ENCODE measurements at regions not wholly inside any gene's neighbourhood (a gene's known extent, or its start where the extent isn't known, plus 50 kb on each side); places are given as distances from the start of the nearest gene placed in this dataset.
"Not testable (repeated sequence)": the region's sequence is repeated elsewhere in the genome, so short reads cannot be mapped to it uniquely, and the experiment has no call there.

DNA sequence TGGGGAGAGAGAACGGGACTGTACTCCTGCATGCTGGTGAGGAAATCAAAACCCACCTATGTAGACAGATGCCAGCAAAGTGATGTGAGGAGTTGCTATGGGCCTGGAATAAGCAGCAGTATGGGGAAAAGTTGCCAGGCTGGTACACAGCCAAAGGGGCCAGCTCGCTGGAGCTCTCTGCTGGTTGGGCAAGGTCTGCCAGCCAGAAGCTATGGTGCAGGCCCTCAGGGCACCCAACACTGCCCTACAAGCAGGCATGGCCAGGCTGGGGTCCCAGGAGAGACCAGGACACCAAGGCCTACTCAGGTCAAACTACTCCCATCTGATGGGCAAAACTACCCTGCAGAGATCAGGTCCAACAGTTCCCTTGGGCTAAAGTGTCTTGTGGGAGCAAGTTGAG lies 916.6 kb downstream of the IPMK start:
- no peak for DNase-seq (ENCODE audit: low read depth in 2 of 3, low spot score in 1 of 3)

DNA sequence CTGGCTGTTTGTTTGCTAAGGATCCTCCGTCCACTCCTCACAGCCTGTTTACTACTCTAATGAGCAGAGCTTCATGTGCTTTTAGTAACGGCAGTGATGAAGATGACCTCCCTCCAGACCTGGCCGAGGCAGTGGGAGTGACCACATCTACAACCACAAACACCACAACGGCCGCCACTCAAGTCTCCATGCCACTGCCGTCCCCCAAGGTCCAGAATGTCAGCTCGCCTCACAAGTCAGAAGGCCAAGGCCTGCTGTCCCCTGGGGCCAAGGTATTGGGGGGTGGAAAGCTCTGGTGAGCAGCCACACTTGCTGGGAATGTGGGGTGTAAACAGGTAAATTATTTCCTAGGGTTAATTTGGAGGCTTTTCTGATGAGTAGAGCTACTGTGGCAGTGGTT lies 926.4 kb downstream of the IPMK start:
- DNase-seq (ENCODE audit: low read depth in 2 of 3, low spot score in 1 of 3), result no peak

DNA sequence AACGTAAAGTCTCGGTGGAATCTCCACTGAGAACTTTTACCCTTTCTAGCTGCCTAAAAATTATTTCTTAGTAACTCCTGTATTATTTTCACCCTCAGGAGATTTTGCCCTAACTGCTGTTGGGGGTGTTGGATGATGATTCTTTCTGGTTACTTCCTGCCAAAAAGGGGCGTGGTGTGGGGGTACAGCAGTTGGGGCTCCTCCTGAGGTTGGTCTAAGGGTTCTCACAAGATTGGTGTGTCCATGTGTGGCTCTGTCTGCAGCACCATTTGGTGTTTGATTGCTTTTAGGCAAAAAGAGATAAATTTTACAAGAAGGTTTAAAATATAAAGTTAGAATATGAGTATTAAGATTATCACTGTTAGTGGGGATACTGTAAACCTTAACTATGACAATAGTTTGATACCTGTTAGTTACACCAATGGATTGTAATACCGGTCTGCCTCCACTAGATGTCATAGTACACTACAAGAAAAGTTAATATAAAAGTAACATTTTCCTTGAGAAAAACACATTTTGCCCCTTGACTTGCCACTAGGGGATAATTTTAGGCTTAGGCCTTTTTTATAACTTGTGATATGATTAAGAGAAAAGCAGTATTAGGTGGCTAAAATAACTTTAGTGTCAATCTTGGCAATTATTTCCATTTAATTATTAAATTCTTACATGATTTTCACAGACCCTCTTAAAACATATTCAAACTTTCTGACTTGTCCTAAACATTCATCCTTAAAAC lies 928.7 kb downstream of the IPMK start:
- peak in 1 of 3 donors; percentile 13 for DNase-seq (ENCODE audit: low read depth in 2 of 3, low spot score in 1 of 3)

DNA sequence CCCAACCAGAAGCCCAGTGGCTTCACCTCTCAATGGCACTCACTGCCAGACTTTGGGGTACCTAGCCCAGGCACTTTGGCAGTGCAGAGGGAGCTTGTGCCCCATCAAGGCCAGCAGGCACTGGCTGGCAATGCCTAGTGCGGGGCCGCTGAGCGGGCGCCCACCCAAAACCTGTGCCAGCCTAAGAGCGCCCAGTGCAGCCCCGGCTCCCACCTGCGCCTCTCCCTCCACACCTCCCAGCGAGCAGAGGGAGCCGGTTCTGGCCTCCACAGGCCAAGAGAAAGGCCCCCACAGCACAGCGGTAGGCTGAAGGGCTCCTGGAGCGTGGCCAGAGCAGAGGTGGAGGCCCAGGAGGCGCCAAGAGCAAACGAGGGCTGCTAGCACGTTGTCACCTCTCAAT lies 930.8 kb downstream of the IPMK start:
- DNase-seq (ENCODE audit: low read depth in 2 of 3, low spot score in 1 of 3), result no peak

DNA sequence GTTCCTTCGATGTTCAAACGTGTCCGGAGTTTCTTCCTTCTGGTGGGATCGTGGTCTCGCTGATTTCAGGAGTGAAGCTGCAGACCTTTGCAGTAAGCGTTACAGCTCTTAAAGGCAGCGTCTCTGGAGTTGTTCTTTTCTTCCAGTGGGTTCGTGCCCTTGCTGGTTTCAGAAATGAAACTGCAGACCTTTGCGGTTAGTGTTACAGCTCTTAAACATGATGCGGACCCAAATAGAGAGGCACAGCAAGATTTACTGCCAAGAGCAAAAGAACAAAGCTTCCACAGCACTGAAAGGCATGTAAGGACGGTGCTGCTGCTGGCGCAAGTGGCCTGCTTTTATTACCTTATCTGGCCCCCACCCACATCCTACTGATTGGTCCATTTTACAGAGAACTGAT lies 931.4 kb downstream of the IPMK start:
- DNase-seq (ENCODE audit: low read depth in 2 of 3, low spot score in 1 of 3), result no peak

DNA sequence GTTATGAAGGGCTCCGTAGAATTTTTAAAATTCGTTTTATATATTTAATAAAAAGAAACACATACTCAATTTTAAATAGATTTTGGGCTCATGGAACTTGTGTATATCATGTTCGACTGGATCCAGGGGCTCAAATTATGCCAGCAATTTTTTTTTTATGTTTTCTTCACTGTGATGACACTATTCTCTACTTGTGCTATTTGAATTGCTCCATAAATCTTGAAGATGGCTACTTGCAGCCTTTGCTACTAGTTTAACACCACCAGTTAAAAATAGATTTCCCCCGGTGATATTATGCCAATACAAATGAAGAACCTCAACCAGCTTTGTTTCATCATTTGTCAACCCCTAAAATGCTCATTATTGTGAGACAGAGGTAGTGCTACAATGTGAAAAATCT lies 933.2 kb downstream of the IPMK start:
- no peak for DNase-seq (ENCODE audit: low read depth in 2 of 3, low spot score in 1 of 3)

DNA sequence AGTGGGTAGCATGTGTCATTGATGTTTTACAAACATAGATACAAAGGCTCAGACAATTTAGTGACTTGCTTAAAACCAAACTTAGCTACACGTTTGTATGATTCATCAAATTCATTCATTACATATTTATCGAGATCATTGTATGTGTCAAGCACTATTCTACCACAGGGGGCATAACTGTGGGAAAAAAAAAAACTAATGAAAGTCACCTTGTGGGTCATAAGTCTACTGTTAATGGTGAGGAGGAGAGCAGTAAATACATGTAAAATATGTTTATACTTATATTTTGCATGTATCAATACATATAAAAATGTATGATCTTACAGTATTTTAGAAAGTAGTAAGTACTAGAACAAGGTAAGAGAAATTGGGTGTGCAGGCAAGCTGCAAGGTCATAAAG lies 933.8 kb downstream of the IPMK start:
- no peak for DNase-seq (ENCODE audit: low read depth in 2 of 3, low spot score in 1 of 3)

DNA sequence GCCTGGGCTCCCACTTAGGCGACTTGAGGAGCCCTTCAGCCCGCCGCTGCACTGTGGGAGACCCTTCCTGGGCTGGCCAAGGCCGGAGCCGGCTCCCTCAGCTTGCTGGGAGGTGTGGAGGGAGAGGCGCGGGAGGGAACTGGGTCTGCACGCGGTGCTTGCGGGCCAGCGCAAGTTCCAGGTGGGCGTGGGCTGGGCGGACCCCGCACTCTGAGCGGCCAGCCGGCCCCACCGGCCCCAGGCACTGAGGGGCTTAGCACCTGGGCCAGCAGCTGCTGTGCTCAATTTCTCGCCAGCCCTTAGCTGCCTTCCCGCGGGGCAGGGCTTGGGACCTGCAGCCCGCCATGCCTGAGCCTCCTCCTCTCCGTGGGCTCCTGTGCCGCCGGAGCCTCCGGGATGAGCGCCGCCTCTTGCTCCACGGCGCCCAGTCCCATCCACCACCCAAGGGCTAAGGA lies 946.3 kb downstream of the IPMK start:
- not testable (repeated sequence) for DNase-seq (ENCODE audit: low read depth in 2 of 3, low spot score in 1 of 3)

DNA sequence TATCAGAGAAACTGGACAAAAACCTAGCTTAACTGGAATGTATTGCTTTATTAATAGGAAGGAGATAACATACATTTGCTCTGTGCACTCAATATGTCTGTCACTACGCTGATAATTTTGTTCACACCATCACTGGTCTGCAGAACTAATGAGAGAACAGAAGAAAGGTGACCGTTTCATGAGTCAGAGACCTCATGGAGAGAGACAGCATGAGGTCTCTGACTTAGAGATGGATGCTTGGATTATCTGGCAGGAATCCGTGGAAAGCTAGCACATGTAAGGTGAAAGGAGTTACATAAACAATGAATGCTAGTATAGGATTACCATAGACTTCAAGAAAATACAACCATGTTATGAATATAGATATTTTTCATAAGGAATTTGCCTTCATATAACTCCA lies 947.3 kb downstream of the IPMK start:
- no peak for DNase-seq (ENCODE audit: low read depth in 2 of 3, low spot score in 1 of 3)

DNA sequence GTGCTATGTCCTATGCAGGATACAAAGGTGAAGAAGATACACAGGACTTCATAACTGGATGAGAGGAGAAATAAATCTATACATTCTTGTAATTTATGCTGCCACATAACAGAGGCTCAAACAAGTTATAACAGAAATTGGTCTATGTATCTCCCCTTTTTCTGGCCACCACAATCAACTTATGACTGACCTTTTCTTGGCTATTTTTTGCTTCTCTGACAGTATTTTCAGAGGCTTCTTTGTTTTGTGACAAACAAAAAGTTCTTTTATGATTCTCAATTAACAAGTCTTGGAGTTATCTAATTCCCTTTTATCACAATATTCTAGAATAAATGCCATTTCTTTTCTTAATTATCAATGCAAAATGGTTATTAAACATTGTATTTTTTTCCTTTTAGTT lies 953.0 kb upstream of the ZWINT start:
- DNase-seq (ENCODE audit: low read depth in 2 of 3, low spot score in 1 of 3), result no peak

DNA sequence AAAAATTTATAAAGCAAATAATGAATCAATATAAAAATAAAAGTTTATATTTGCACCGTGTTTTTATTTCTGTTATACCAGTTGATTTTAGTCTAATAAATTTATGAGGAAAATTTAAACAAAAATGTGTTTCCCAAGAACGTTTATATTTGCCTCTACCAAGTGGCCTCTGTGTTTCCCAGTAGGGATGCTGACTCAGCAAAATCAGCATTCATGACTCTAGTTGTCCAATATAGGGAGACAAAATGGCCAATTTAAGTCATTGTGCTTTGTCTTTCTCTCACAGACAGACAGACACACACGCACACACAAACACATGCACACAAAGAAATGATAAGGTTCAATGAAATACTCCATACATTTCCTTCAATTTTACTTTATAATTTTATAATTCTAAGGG lies 942.5 kb upstream of the ZWINT start:
- no peak for DNase-seq (ENCODE audit: low read depth in 2 of 3, low spot score in 1 of 3)

DNA sequence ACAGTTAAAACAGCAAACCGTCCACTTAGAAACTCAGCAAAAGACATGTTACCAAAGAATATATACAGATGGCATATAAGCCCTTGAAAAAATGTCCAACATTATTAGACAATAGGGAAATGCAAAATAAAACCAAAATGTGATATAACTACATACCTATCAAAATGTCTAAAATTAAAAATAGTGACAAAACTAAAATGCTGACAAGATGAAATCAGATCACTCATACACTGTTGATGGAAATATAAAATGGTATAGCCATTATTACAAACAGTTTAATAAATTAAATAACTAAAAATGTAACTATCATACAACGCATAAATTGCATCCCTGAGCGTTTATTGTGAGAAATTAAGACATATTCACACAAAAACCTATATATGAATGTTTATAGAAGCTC lies 939.7 kb upstream of the ZWINT start:
- DNase-seq (ENCODE audit: low read depth in 2 of 3, low spot score in 1 of 3), result no peak

DNA sequence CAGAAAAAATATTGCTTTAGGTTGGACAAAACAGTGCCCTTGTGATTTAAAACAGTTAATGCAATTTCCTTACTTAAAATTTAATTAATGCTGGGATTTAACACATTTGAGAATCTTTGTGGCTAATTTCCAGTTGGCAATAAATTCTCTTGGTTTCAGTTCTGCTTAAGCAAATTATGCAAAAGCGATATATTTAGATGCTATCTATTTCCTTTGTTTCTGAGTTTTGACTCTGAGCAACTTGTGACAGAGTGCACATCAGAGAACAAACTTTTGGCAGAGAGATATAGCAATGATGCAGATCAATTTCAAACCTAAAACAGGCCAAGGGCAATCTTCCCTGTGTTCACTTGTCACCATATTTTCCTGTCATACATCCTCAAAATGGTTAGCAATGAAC lies 933.6 kb upstream of the ZWINT start:
- DNase-seq (ENCODE audit: low read depth in 2 of 3, low spot score in 1 of 3), result no peak

DNA sequence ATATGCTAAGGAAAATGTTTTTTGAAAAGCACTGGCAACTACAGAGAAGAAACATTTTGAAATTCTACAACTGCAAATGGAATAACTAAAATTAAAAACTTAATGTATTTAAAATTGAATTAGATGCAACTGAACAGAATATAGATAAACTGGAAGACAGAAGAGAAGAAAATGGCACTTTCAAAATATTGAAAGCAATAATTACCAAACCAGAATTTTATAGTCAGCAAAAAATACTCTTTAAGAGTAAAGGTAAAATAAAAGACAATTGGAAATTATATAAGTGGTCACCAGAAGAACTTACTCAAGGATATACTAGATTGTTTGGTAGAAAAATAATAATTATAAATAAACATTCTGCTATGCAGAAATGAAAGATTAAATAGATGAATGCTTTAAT lies 927.7 kb upstream of the ZWINT start:
- DNase-seq (ENCODE audit: low read depth in 2 of 3, low spot score in 1 of 3), result no peak

DNA sequence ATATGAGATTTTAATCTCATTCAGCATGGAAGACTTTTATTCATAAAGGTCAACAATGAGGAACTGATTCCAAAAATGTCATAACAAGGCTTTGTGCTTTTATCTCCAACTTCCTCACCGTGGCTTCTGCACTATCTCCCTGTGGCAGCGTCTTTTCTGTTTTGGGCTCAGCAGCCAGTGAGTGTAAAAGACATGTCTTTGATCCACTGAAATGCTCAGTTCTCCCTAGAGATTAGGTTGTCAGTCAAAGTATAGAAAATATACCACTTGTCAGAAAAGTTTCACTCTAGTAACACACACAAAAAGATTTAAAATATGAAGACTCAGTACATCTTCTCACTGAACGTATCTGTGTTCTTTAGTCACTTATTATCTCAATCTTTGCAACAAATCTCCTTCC lies 901.8 kb upstream of the ZWINT start:
- DNase-seq (ENCODE audit: low read depth in 2 of 3, low spot score in 1 of 3), result no peak

DNA sequence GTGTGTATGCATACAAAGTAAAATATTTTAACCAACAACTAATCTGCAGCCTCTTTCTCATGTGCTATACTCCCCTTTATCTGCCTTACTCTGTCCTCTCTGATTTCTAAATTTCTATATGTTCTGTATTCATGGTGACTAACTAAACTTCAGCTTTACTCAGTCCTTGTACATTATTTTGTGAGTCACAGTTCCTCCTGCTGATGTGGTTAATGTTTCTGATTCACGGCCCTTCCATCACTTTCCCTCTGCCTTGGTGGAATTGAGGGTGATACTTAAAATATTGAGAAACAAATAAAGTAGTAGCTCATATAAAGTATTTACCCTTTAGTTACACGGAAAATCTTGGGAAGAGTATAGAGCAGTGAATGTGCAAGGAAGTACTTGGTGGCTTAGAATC lies 899.1 kb upstream of the ZWINT start:
- DNase-seq (ENCODE audit: low read depth in 2 of 3, low spot score in 1 of 3), result no peak

DNA sequence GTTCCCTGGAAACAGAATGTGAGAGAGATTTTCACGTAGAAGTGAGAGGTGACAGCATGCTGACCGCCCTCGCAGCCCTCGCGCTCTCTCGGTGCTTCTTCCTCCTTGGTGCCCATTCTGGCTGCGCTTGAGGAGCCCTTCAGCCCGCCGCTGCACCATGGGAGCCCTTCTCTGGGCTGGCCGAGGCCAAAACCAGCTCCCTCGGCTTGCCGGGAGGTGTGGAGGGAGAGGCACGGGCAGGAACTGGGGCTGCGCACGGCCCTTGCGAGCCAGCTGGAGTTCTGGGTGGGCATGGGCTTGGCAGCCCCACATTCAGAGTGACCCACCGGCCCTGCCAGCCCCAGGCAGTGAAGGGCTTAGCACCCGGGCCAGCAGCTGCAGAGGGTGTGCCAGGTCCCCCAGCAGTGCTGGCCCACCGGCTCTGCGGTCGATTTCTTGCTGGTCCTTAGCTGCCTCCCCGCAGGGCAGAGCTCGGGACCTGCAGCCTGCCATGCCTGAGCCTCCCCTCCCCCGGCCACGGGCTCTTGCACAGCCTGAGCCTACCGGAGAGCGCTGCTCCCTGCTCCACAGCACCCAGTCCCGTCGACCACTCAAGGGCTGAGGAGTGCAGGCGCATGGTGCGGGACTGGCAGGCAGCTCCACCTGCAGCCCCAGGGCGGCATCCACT lies 888.7 kb upstream of the ZWINT start:
- DNase-seq (ENCODE audit: low read depth in 2 of 3, low spot score in 1 of 3), result no peak

DNA sequence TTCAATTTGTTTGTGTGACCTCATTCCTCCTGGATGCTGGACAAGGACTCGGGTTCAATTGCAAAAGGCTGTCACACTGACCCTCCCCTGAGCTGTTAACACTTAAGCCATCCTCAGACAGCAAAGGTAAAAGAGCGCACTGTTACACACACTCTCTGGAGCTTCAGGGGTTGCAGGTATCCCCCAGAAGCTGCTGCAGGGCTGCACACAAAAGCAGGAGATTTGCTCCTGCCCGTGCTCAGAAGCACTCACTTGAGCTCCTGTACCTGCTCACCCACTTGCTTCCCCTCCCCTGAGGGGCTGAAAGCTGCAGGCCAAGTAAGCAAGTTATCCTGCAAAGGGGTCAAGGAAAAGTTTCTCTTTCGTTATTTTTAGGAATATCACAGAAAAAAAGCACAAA lies 886.2 kb upstream of the ZWINT start:
- no peak for DNase-seq (ENCODE audit: low read depth in 2 of 3, low spot score in 1 of 3)

DNA sequence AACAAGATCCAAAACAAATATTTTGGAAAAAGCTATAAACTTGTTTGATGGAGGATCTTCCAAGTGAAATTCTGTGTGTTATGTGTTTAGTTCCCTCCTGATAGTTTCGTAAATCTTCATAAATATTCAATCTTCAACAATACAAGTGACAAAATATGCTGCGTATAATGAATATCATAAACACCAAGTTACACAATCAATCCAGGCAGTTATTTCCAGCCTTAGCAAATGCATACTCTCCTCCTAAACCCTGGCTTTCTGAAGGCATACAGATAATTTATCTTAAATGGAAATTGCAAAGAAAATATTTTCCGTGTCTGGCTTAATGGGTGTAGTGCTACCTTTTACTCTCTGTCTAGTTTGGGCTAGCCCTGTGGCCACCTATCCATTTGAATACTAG lies 864.9 kb upstream of the ZWINT start:
- no peak for DNase-seq (ENCODE audit: low read depth in 2 of 3, low spot score in 1 of 3)

DNA sequence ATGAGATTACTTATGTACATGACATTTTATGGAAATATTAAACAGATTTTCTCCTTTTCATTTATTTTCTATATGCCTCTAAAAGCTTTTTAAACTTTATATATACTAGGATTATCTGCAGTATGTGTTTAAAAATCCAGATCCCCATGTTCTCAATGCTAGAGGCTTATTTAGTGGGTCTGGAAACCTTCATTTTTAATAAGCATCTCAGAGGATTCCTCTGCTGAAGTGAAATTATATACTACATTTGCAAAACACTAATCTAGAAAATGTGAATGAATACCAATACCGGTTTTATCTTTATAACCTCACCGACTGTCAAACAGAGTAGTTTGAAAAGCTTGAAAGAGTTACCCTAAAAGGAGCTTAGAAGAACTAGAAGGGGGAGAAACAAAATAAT lies 863.8 kb upstream of the ZWINT start:
- no peak for DNase-seq (ENCODE audit: low read depth in 2 of 3, low spot score in 1 of 3)

DNA sequence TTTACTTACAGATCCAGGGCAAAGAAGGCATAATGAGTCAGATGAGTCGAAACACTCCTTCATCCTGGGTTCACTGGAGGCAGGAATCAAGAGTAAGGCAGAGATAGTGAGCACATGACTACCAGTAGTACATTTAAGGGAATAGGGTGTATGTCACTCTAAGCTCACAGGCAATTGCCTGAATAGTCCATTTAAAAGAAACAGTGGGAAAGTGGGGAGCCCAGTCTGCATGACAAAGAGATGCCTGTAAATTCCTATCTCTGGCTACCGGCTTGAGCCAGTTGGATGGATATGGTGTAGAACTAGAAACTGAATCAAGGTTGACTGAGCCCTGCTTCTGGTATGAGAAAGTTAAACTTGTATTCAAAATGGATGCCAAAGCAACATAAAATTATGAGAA lies 861.5 kb upstream of the ZWINT start:
- DNase-seq (ENCODE audit: low read depth in 2 of 3, low spot score in 1 of 3), result no peak

DNA sequence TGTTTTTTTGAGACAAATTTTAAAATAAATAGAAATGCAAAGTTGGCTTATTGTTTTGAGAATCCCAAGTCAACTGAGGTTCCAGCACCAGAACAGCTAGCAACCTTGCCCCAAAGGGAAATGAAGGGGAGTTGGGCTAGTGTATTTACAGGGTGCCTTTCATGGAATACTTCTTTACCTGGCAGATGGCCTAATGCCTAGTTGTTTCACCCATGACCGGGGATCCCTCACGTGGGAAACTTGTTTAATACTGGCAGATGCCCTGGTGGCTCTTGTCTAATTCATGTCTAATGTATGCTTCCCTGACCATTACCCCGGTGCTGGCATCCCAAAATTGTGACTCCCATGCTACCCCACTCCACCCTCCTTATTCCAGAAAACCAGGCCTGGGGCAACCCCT lies 861.1 kb upstream of the ZWINT start:
- DNase-seq (ENCODE audit: low read depth in 2 of 3, low spot score in 1 of 3), result no peak

DNA sequence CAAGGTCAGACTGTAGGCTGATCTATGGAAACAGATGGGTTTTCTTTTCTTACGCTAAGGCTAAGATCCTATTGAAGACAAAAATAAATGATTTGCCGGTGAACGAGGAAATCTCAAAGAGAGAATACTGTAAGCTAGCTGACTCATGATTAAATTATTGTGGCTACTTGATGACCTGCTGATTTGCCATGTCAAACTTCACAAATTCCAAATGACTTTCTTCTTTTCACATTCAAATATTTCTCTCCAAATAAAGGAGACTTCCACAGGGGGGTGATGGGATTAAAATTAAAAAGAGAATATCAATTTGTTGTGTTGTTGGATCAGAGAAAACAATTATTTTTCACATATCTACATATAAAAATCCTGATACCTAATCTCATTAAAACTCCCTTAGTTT lies 860.6 kb upstream of the ZWINT start:
- DNase-seq (ENCODE audit: low read depth in 2 of 3, low spot score in 1 of 3), result no peak
